ENCODE measurements at regions not wholly inside any gene's neighbourhood (a gene's known extent, or its start where the extent isn't known, plus 50 kb on each side); places are given as distances from the start of the nearest gene placed in this dataset.

DNA sequence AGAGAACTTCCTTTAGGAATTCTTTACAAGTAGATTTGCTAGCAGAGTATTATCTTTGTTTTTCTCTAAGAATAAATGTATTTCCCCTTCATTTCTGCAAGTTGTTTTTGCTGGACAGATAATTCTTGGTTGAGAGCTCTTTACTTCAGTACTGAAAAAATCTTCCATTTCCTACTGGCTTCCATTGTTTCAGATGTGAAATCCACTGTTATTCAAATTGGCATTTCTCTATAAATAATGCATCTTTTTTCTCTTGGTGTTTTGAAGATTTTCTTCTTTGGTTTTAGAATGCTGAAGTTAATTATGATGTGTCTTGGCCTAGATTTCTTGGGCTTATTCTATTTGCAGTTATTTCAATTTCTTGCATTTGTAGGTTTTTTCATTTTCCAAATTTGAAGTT, 270.0 kb upstream of the GYPC start:
- Histone ChIP-seq H3K4me1 (ENCODE audit: control insufficient read depth, insufficient read depth, low read length) (no peaks in the 10 kb centered on the region), H3K9me3 (ENCODE audit: control insufficient read depth, insufficient read depth, low read length) (peaks cover 5% of the 10 kb centered on the region), H3K36me3 (ENCODE audit: control insufficient read depth, insufficient read depth, low read length) (no peaks in the 10 kb centered on the region), H3K27me3 (ENCODE audit: control insufficient read depth, insufficient read depth, low read length) (no peaks in the 10 kb centered on the region), H3K4me3 (ENCODE audit: low read depth, low read length) (no peak overlapping the region), H3K9ac (ENCODE audit: low read depth, low read length) (no peak overlapping the region)

DNA sequence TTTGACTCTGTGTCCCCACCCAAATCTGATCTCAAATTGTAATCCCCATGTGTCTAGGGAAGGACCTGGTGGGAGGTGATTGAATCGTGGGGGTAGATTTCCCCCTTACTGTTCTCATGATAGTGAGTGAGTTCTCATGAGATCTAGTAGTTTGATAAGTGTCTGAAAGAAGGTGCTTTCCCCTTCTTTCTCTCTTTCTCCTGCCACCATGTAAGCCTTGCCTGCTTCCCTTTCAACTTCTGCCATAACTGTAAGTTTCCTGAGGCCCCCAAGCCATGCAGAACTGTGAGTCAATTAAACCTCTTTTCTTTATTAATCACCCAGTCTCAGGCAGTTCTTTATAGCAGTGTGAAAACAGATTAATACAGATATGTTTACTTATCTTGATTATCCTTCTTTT, 266.5 kb upstream of the GYPC start:
- H3K36me3 ChIP-seq (ENCODE audit: control insufficient read depth, insufficient read depth, low read length) = no peaks in the 10 kb centered on the region
- no peaks in the 10 kb centered on the region for H3K4me1 ChIP-seq (ENCODE audit: control insufficient read depth, insufficient read depth, low read length)
- peaks cover 5% of the 10 kb centered on the region for H3K9me3 ChIP-seq (ENCODE audit: control insufficient read depth, insufficient read depth, low read length)
- no peaks in the 10 kb centered on the region for H3K27me3 ChIP-seq (ENCODE audit: control insufficient read depth, insufficient read depth, low read length)
- H3K4me3 ChIP-seq (ENCODE audit: low read depth, low read length) = no peak overlapping the region
- H3K9ac ChIP-seq (ENCODE audit: low read depth, low read length) = no peak overlapping the region

DNA sequence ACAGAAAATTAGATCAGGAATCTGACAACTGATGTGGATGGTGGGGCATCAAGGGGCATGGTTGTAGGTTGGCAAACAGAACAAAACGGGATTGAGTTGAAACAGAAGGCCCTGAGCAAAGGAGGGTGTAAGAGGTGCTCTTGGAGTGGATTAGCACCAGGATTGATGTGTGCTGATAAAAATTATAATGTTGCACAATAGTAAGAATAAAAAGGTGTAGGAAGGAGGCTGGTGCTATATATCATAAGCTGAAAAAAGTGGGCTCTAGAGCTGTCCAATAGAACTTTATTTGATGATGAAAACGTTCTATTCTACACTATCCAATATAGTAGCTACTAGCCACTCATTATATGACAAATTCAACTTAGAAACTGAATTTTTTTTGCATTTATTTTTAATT, 263.1 kb upstream of the GYPC start:
- no peaks in the 10 kb centered on the region for H3K27me3 ChIP-seq (ENCODE audit: control insufficient read depth, insufficient read depth, low read length)
- peaks cover 3% of the 10 kb centered on the region for H3K9me3 ChIP-seq (ENCODE audit: control insufficient read depth, insufficient read depth, low read length)
- no peak overlapping the region for H3K4me3 ChIP-seq (ENCODE audit: low read depth, low read length)
- H3K4me1 ChIP-seq (ENCODE audit: control insufficient read depth, insufficient read depth, low read length) = no peaks in the 10 kb centered on the region
- H3K36me3 ChIP-seq (ENCODE audit: control insufficient read depth, insufficient read depth, low read length) = no peaks in the 10 kb centered on the region
- no peak overlapping the region for H3K9ac ChIP-seq (ENCODE audit: low read depth, low read length)

DNA sequence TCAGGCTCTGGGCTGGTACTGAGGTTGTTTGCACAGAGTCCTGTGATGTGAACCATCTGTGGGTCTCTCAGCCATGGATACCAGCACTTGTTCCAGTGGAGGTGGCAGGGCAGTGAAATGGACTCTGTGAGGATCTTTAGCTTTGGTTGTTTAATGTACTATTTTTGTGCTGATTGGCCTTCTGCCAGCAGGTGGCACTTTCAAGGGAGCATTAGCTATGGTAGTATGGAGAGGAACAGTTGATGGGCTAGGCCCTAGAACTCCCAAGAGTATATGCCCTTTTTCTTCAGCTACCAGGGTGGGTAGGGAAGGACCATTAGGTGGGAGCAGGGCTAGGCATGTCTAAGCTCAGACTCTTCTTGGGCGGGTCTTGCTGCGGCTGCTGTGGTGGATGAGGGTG, 257.0 kb upstream of the GYPC start:
- H3K36me3 ChIP-seq (ENCODE audit: control insufficient read depth, insufficient read depth, low read length) = no peaks in the 10 kb centered on the region
- H3K27me3 ChIP-seq (ENCODE audit: control insufficient read depth, insufficient read depth, low read length) = no peaks in the 10 kb centered on the region
- H3K9me3 ChIP-seq (ENCODE audit: control insufficient read depth, insufficient read depth, low read length) = no peaks in the 10 kb centered on the region
- no peaks in the 10 kb centered on the region for H3K4me1 ChIP-seq (ENCODE audit: control insufficient read depth, insufficient read depth, low read length)
- H3K4me3 ChIP-seq (ENCODE audit: low read depth, low read length) = no peak overlapping the region
- H3K9ac ChIP-seq (ENCODE audit: low read depth, low read length) = no peak overlapping the region

DNA sequence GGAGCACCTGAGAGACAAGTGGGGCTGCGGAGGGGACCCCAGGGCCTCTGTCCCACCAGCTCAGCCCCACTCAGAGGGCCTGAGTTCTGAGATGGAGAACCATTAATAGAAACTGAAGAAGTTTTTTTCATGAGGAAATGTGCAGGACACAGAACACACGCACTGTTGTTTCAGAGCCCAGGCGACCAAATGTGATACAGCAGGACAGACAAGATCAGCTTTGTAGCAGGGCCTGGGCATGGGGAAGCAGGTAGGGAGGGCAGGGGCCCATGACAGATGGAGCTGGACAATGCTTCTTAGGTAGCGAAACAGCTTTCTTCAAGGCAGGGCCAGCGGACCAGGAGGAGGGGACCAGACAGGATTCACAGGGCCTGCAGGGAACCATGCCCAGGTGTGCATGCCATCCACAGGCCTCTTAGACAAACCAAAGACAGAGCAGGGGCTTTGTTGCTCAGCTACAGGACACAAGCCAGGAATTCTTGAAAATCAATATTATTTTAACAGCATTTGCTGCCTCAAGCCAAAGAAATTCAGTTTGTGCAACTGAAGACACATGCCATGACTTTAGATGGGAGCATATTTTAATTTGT, 252.8 kb upstream of the GYPC start:
- H3K27me3 ChIP-seq (ENCODE audit: control insufficient read depth, insufficient read depth, low read length) = no peaks in the 10 kb centered on the region
- no peak overlapping the region for H3K4me3 ChIP-seq (ENCODE audit: low read depth, low read length)
- no peak overlapping the region for H3K9ac ChIP-seq (ENCODE audit: low read depth, low read length)
- no peaks in the 10 kb centered on the region for H3K9me3 ChIP-seq (ENCODE audit: control insufficient read depth, insufficient read depth, low read length)
- no peaks in the 10 kb centered on the region for H3K36me3 ChIP-seq (ENCODE audit: control insufficient read depth, insufficient read depth, low read length)
- H3K4me1 ChIP-seq (ENCODE audit: control insufficient read depth, insufficient read depth, low read length) = no peaks in the 10 kb centered on the region

DNA sequence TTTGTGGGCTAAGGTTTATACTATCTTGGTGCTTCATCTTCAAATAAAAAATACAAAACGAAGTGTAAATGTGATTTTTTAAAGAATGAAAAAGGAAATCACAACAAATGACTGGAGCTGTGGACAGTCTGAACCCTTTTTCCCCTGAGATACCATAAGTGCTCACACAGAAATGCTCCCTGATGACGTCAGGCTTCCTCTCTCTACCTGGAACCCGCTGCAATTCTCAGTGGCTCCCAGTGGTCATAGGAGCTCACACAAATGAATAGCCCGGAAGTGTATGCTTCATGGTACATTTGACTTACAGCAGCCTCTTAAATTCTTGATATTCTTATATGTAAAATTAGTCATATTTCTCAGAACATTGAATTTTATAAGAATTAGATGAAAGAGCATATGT, 249.7 kb upstream of the GYPC start:
- H3K27me3 ChIP-seq (ENCODE audit: control insufficient read depth, insufficient read depth, low read length) = no peaks in the 10 kb centered on the region
- no peaks in the 10 kb centered on the region for H3K9me3 ChIP-seq (ENCODE audit: control insufficient read depth, insufficient read depth, low read length)
- no peaks in the 10 kb centered on the region for H3K36me3 ChIP-seq (ENCODE audit: control insufficient read depth, insufficient read depth, low read length)
- H3K4me3 ChIP-seq (ENCODE audit: low read depth, low read length) = no peak overlapping the region
- H3K4me1 ChIP-seq (ENCODE audit: control insufficient read depth, insufficient read depth, low read length) = no peaks in the 10 kb centered on the region
- H3K9ac ChIP-seq (ENCODE audit: low read depth, low read length) = no peak overlapping the region

DNA sequence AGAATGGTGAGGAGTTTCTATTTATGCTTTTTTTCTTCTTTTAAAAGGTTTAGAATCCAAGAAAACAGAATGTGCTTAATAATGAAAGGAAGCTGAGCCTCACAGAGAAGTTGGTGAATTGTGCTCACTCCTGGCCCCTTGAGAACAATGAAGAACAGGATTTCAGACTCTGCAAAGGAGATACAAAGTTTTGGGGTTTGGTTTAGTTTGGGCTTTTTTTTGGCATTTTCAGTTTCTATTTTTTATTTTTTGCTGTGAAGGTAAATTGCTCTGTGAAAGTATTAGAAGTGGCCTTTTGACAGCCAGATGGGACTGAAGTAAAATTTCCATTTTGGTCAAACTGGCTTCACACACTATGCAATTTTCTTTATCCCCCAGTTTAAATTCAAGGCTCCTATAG, 247.3 kb upstream of the GYPC start:
- Histone ChIP-seq H3K9ac (ENCODE audit: low read depth, low read length) (no peak overlapping the region), H3K36me3 (ENCODE audit: control insufficient read depth, insufficient read depth, low read length) (no peaks in the 10 kb centered on the region), H3K4me1 (ENCODE audit: control insufficient read depth, insufficient read depth, low read length) (no peaks in the 10 kb centered on the region), H3K9me3 (ENCODE audit: control insufficient read depth, insufficient read depth, low read length) (no peaks in the 10 kb centered on the region), H3K27me3 (ENCODE audit: control insufficient read depth, insufficient read depth, low read length) (no peaks in the 10 kb centered on the region), H3K4me3 (ENCODE audit: low read depth, low read length) (no peak overlapping the region)

DNA sequence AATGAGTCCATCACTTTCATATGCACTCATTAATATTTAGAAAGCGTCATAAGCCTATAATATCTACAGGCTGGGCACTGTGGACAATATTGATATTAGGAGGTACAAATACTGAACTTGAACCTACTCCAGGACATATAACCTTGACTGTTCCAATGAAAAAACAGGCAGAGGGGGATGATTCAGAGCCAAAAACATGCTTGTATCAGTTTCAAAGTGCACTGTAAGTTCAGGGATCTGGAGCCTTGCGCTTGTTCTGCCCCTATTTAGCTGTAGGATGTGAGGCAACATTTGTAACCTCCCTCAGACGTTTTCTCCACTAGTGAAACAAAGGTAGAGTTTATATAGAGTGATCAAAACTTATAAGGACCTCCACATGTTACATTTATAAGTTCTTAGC, 246.1 kb upstream of the GYPC start:
- Histone ChIP-seq H3K4me1 (ENCODE audit: control insufficient read depth, insufficient read depth, low read length) (no peaks in the 10 kb centered on the region), H3K9me3 (ENCODE audit: control insufficient read depth, insufficient read depth, low read length) (no peaks in the 10 kb centered on the region), H3K4me3 (ENCODE audit: low read depth, low read length) (no peak overlapping the region), H3K9ac (ENCODE audit: low read depth, low read length) (no peak overlapping the region), H3K36me3 (ENCODE audit: control insufficient read depth, insufficient read depth, low read length) (no peaks in the 10 kb centered on the region), H3K27me3 (ENCODE audit: control insufficient read depth, insufficient read depth, low read length) (no peaks in the 10 kb centered on the region)

DNA sequence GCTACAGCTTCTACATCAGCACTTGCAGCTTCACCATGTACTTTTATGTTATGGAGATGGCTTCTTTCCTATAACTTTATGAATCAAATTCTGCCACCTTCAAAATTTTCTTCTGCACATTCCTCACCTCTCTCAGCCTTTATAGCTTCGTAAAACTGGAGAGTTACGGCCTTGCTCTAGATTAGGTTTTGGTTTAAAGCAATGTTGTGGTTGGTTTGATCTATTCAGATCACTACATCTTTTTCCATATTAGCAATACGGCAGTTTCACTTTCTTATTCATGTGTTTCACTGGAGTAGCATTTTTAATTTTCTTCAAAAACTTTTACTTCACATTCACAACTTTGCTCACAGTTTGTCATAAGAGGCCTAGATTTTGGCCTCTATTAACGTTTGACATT, 242.9 kb upstream of the GYPC start:
- Histone ChIP-seq H3K4me3 (ENCODE audit: low read depth, low read length) (no peak overlapping the region), H3K9ac (ENCODE audit: low read depth, low read length) (no peak overlapping the region), H3K36me3 (ENCODE audit: control insufficient read depth, insufficient read depth, low read length) (no peaks in the 10 kb centered on the region), H3K27me3 (ENCODE audit: control insufficient read depth, insufficient read depth, low read length) (no peaks in the 10 kb centered on the region), H3K4me1 (ENCODE audit: control insufficient read depth, insufficient read depth, low read length) (no peaks in the 10 kb centered on the region), H3K9me3 (ENCODE audit: control insufficient read depth, insufficient read depth, low read length) (no peaks in the 10 kb centered on the region)

DNA sequence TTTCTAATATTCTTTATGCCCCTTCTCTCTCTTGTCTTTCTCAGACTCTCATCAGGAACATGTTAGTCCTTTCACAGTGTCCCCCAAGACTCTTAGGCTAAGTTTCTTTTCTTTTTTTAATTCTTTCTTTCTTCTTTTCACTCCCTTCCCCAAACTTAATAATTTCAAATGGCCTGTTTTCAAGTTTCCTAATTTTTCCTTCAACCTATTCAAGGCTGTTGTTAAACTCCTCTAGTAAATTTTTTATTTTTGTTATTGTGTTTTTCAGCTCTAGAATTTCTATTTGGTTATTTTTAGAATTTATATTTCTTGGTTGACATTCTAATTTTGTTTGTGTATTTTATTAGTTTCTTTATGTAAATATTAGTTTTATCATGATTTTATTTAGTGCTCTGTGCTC, 236.6 kb upstream of the GYPC start:
- no peaks in the 10 kb centered on the region for H3K9me3 ChIP-seq (ENCODE audit: control insufficient read depth, insufficient read depth, low read length)
- no peaks in the 10 kb centered on the region for H3K36me3 ChIP-seq (ENCODE audit: control insufficient read depth, insufficient read depth, low read length)
- no peak overlapping the region for H3K4me3 ChIP-seq (ENCODE audit: low read depth, low read length)
- no peaks in the 10 kb centered on the region for H3K4me1 ChIP-seq (ENCODE audit: control insufficient read depth, insufficient read depth, low read length)
- no peaks in the 10 kb centered on the region for H3K27me3 ChIP-seq (ENCODE audit: control insufficient read depth, insufficient read depth, low read length)
- H3K9ac ChIP-seq (ENCODE audit: low read depth, low read length) = no peak overlapping the region

DNA sequence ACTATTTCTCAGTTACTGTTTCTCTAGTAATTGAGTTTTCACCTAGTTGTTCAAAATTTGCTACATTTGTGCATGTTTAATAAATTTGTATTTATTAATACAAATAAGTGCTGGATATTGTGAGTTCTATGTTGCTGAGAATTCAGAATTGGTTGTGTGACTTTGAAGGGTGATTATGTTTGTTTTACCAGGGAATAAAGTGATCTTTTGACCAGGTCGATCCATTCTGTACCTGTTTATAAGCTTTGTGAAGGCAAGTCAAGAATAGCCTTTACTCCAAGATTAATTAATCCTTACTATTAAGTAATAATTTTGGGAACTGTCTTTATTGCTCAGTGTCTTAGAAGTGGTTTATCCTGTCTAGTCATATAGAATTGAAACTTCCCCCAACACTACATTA, 230.0 kb upstream of the GYPC start:
- Histone ChIP-seq H3K9ac (ENCODE audit: low read depth, low read length) (no peak overlapping the region), H3K9me3 (ENCODE audit: control insufficient read depth, insufficient read depth, low read length) (no peaks in the 10 kb centered on the region), H3K36me3 (ENCODE audit: control insufficient read depth, insufficient read depth, low read length) (no peaks in the 10 kb centered on the region), H3K27me3 (ENCODE audit: control insufficient read depth, insufficient read depth, low read length) (no peaks in the 10 kb centered on the region), H3K4me3 (ENCODE audit: low read depth, low read length) (no peak overlapping the region), H3K4me1 (ENCODE audit: control insufficient read depth, insufficient read depth, low read length) (no peaks in the 10 kb centered on the region)

DNA sequence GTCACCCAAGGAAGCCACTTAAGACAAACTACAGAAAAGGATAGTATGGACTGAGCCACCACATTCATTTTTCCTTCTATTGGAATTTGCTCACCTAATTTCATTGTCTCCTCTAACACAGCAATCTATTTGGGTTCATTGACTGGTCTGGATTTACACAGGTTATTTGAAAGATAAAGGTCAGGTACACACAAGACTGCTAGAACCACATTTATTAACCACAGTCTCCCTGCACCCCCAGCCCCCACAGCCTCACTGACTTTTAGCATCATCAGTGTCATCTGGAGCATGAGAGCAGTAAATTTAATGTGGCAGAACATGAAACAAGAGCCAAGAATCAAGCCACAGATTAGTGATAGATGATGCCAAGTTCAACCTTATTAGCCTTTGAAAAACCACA, 226.9 kb upstream of the GYPC start:
- Histone ChIP-seq H3K9me3 (ENCODE audit: control insufficient read depth, insufficient read depth, low read length) (no peaks in the 10 kb centered on the region), H3K36me3 (ENCODE audit: control insufficient read depth, insufficient read depth, low read length) (no peaks in the 10 kb centered on the region), H3K4me1 (ENCODE audit: control insufficient read depth, insufficient read depth, low read length) (no peaks in the 10 kb centered on the region), H3K9ac (ENCODE audit: low read depth, low read length) (no peak overlapping the region), H3K27me3 (ENCODE audit: control insufficient read depth, insufficient read depth, low read length) (no peaks in the 10 kb centered on the region), H3K4me3 (ENCODE audit: low read depth, low read length) (no peak overlapping the region)

DNA sequence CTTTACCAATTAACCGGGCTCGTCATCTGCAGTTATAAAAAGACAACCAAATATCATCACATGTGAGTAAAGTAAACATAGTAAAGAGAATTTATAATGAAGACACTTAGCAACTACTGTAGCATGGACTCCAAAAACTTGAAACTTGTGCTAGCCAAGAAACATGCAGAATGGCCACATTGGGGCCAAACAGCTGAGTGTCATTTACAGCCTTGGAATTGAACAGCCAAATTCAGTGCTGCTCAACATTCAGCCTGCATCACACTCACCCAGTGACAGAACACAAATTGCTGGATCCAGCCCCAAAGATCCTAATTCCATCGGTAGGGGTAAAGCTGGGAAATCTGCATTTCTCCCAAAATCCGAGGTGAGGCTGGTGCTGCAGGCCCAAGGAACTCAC, 224.8 kb upstream of the GYPC start:
- Histone ChIP-seq H3K9ac (ENCODE audit: low read depth, low read length) (no peak overlapping the region), H3K4me1 (ENCODE audit: control insufficient read depth, insufficient read depth, low read length) (no peaks in the 10 kb centered on the region), H3K36me3 (ENCODE audit: control insufficient read depth, insufficient read depth, low read length) (no peaks in the 10 kb centered on the region), H3K4me3 (ENCODE audit: low read depth, low read length) (no peak overlapping the region), H3K27me3 (ENCODE audit: control insufficient read depth, insufficient read depth, low read length) (no peaks in the 10 kb centered on the region), H3K9me3 (ENCODE audit: control insufficient read depth, insufficient read depth, low read length) (no peaks in the 10 kb centered on the region)

All from iPS-15b (cell line).